ENCODE measurements at regions not wholly inside any gene's neighbourhood (a gene's known extent, or its start where the extent isn't known, plus 50 kb on each side); places are given as distances from the start of the nearest gene placed in this dataset.

- DNase-seq (ENCODE audit: low spot score), result no peak
- Histone ChIP-seq H3K4me1 (replicated peaks) (no peaks in the 10 kb centered on the region), H3K27me3 (replicated peaks; ENCODE audit: insufficient read depth) (no peaks in the 10 kb centered on the region), H3K9me3 (no peaks in the 10 kb centered on the region), H3K27ac (no peak overlapping the region), H3K4me3 (no peak overlapping the region), H3K36me3 (no peaks in the 10 kb centered on the region)
- WGBS, result 40% methylated on average over 12 of the region's 12 CpGs
- TF ChIP-seq POLR2A (IDR thresholded peaks at IDR 0.05) (no peak), CTCF (IDR thresholded peaks at IDR 0.05) (no peak), POLR2AphosphoS5 (IDR thresholded peaks at IDR 0.05) (no peak)
- intact Hi-C loops (cut with DNase I), result no loop called here
Observed at GRCh38 chr4:112881842-112882241, 167.6 kb upstream of the ANK2 start.

GRCh38 chr4:112882286-112882685 lies 167.2 kb upstream of the ANK2 start:
- no peaks in the 10 kb centered on the region for H3K9me3 ChIP-seq
- no peaks in the 10 kb centered on the region for H3K4me1 ChIP-seq (replicated peaks)
- no peak overlapping the region for H3K4me3 ChIP-seq
- intact Hi-C loops (cut with DNase I), result no loop called here
- H3K27ac ChIP-seq, result no peak overlapping the region
- TF ChIP-seq CTCF (IDR thresholded peaks at IDR 0.05), result no peak
- TF ChIP-seq POLR2AphosphoS5 (IDR thresholded peaks at IDR 0.05), result no peak
- no peak for TF ChIP-seq POLR2A (IDR thresholded peaks at IDR 0.05)
- DNase-seq (ENCODE audit: low spot score), result no peak
- no peaks in the 10 kb centered on the region for H3K27me3 ChIP-seq (replicated peaks; ENCODE audit: insufficient read depth)
- H3K36me3 ChIP-seq, result no peaks in the 10 kb centered on the region
- WGBS, result 34% methylated on average over 4 of the region's 4 CpGs

GRCh38 chr4:112884406-112884805 lies 165.0 kb upstream of the ANK2 start:
- Histone ChIP-seq H3K27me3 (replicated peaks; ENCODE audit: insufficient read depth) (no peaks in the 10 kb centered on the region), H3K9me3 (no peaks in the 10 kb centered on the region), H3K4me1 (replicated peaks) (no peaks in the 10 kb centered on the region), H3K27ac (no peak overlapping the region), H3K36me3 (no peaks in the 10 kb centered on the region), H3K4me3 (no peak overlapping the region)
- TF ChIP-seq CTCF (IDR thresholded peaks at IDR 0.05) (no peak), POLR2AphosphoS5 (IDR thresholded peaks at IDR 0.05) (no peak), POLR2A (IDR thresholded peaks at IDR 0.05) (no peak)
- DNase-seq (ENCODE audit: low spot score), result no peak
- intact Hi-C loops (cut with DNase I), result no loop called here
- WGBS, result 35% methylated on average over 1 of the region's 1 CpG

GRCh38 chr4:112885897-112886296 lies 163.6 kb upstream of the ANK2 start:
- Histone ChIP-seq H3K36me3 (no peaks in the 10 kb centered on the region), H3K27me3 (replicated peaks; ENCODE audit: insufficient read depth) (no peaks in the 10 kb centered on the region), H3K4me3 (no peak overlapping the region), H3K27ac (no peak overlapping the region), H3K9me3 (no peaks in the 10 kb centered on the region), H3K4me1 (replicated peaks) (no peaks in the 10 kb centered on the region)
- intact Hi-C loops (cut with DNase I), result no loop called here
- WGBS, result 78% methylated on average over 2 of the region's 2 CpGs
- DNase-seq (ENCODE audit: low spot score), result no peak
- no peak for TF ChIP-seq POLR2A (IDR thresholded peaks at IDR 0.05)
- TF ChIP-seq POLR2AphosphoS5 (IDR thresholded peaks at IDR 0.05), result no peak
- no peak for TF ChIP-seq CTCF (IDR thresholded peaks at IDR 0.05)

GRCh38 chr4:112888622-112889021 lies 160.8 kb upstream of the ANK2 start:
- no peak overlapping the region for H3K4me3 ChIP-seq
- WGBS, result 89% methylated on average over 2 of the region's 2 CpGs
- intact Hi-C loops (cut with DNase I), result no loop called here
- no peaks in the 10 kb centered on the region for H3K9me3 ChIP-seq
- H3K4me1 ChIP-seq (replicated peaks), result no peaks in the 10 kb centered on the region
- no peak overlapping the region for H3K27ac ChIP-seq
- TF ChIP-seq CTCF (IDR thresholded peaks at IDR 0.05) (no peak), POLR2A (IDR thresholded peaks at IDR 0.05) (no peak), POLR2AphosphoS5 (IDR thresholded peaks at IDR 0.05) (no peak)
- H3K27me3 ChIP-seq (replicated peaks; ENCODE audit: insufficient read depth), result no peaks in the 10 kb centered on the region
- no peaks in the 10 kb centered on the region for H3K36me3 ChIP-seq
- no peak for DNase-seq (ENCODE audit: low spot score)

All from prostate gland (tissue), 2 donors.